A549 (cell line): ENCODE measurements at regions not wholly inside any gene's neighbourhood (a gene's known extent, or its start where the extent isn't known, plus 50 kb on each side); places are given as distances from the start of the nearest gene placed in this dataset.

Source experiments
- ATAC-seq, 2 experiments: fragments of 200-7000 bp in 1 of 2; fragments of >200 bp in 1 of 2; cut with Nextera tagmentation in 1 of 2; cut with Tn5 transposase in 1 of 2; 3 replicates each; pipeline versions ENCODE4 v1.8.0 to v1.9.1; 2018 to 2020; ENCODE audit warnings: mild to moderate bottlenecking in 1 of 2, moderate library complexity in 1 of 2
- CTCF ChIA-PET: fragments of 300-600 bp; sonication (Branson Sonifier 250); formaldehyde crosslinking; extraction: SDS; loops from one replicate; lab custom pipeline; 2021; ENCODE audit warnings: antibody characterized with exemption, inconsistent platforms; lab: Yijun Ruan, JAX
- POLR2A ChIA-PET: fragments of 350-600 bp; formaldehyde crosslinking; extraction: SDS; loops from one replicate; lab custom pipeline; 2021; ENCODE audit warnings: antibody characterized with exemption, inconsistent platforms; lab: Yijun Ruan, JAX
- DNase-seq, 2 experiments: peaks; one replicate each; pipeline versions ENCODE4 v3.0.0 to v3.0.0-alpha.2; 2011 to 2016; ENCODE audit warnings: low read depth in 1 of 2, low spot score in 1 of 2
- FAIRE-seq: peaks from 2 replicates; lab custom pipeline; 2011; peaks lifted over from hg19 to GRCh38; lab: Jason Lieb, UNC
- H3K27ac ChIP-seq, 2 experiments: fragments of >200 bp; sonication (Bioruptor Twin); formaldehyde crosslinking; 3 replicates each; pipeline ENCODE4 v1.5.1; 2016 to 2017
- H3K4me1 ChIP-seq: fragments of >200 bp; sonication (Bioruptor Twin); formaldehyde crosslinking; 3 replicates; pipeline ENCODE4 v1.6.1; 2016
- H3K4me2 ChIP-seq: fragments of >200 bp; sonication (Bioruptor Twin); formaldehyde crosslinking; 3 replicates; pipeline ENCODE4 v1.6.1; 2016
- H3K4me3 ChIP-seq: fragments of >200 bp; sonication (Bioruptor Twin); formaldehyde crosslinking; 3 replicates; pipeline ENCODE4 v1.5.1; 2016
- H3K9me3 ChIP-seq: fragments of >200 bp; sonication (Bioruptor Twin); formaldehyde crosslinking; 3 replicates; pipeline ENCODE4 v1.6.1; 2016
- ATOH8 ChIP-seq: fragments of 250-450 bp; sonication (Bioruptor Pico); IDR thresholded peaks from 2 replicates; pipeline ENCODE4 v1.5.0; 2020; ENCODE audit warnings: low read depth, mild to moderate bottlenecking, moderate library complexity
- BHLHE40 ChIP-seq: IDR thresholded peaks from 2 replicates; pipeline ENCODE4 v1.6.1; 2012; ENCODE audit warnings: low read depth, low read length, inconsistent platforms
- CBX8 ChIP-seq: fragments of 200-600 bp; sonication (generic); IDR thresholded peaks from 2 replicates; pipeline ENCODE4 v1.6.1; 2016
- CEBPB ChIP-seq, 2 experiments: fragments of >200 bp in 1 of 2; sonication (Bioruptor Twin) in 1 of 2; formaldehyde crosslinking in 1 of 2; IDR thresholded peaks; 2 replicates each; pipeline ENCODE4 v1.6.1; 2012 to 2016
- CHD2 ChIP-seq: fragments of 150-350 bp; IDR thresholded peaks from 2 replicates; pipeline ENCODE4 v1.6.1; 2014; ENCODE audit warnings: low read length; ENCODE audit not compliant: partially characterized antibody
- CHD4 ChIP-seq: fragments of 200-600 bp; sonication (generic); IDR thresholded peaks from 2 replicates; pipeline ENCODE4 v1.6.1; 2016; ENCODE audit warnings: antibody characterized with exemption, mild to moderate bottlenecking, borderline replicate concordance
- E2F6 ChIP-seq: IDR thresholded peaks from 2 replicates; pipeline ENCODE4 v1.6.1; 2012; ENCODE audit warnings: low read depth, borderline replicate concordance
- ESRRA ChIP-seq: fragments of 150-350 bp; IDR thresholded peaks from 2 replicates; pipeline ENCODE4 v1.6.1; 2014; ENCODE audit warnings: mild to moderate bottlenecking, low read length, borderline replicate concordance
- GATA3 ChIP-seq: IDR thresholded peaks from 2 replicates; pipeline ENCODE4 v1.6.1; 2012; ENCODE audit warnings: borderline replicate concordance
- HEYL ChIP-seq: fragments of 250-450 bp; sonication (Bioruptor Pico); IDR thresholded peaks from 2 replicates; pipeline ENCODE4 v1.8.0; 2021; ENCODE audit warnings: mild to moderate bottlenecking, moderate library complexity
- HOXA7 ChIP-seq: fragments of 250-450 bp; sonication (Bioruptor Pico); IDR thresholded peaks from 2 replicates; pipeline ENCODE4 v1.5.0; 2020; ENCODE audit warnings: mild to moderate bottlenecking, moderate library complexity
- HOXB5 ChIP-seq: fragments of 250-450 bp; sonication (Bioruptor Pico); IDR thresholded peaks from 2 replicates; pipeline ENCODE4 v1.5.0; 2020; ENCODE audit warnings: mild to moderate bottlenecking, moderate library complexity
- KDM5A ChIP-seq: fragments of 200-600 bp; sonication (generic); IDR thresholded peaks from 2 replicates; pipeline ENCODE4 v1.6.1; 2016; ENCODE audit warnings: antibody characterized with exemption, mild to moderate bottlenecking
- MAFK ChIP-seq: fragments of 450-650 bp; IDR thresholded peaks from 2 replicates; pipeline ENCODE4 v1.6.1; 2014; ENCODE audit not compliant: partially characterized antibody
- MAZ ChIP-seq: fragments of 150-350 bp; IDR thresholded peaks from 2 replicates; pipeline ENCODE4 v1.6.1; 2014; ENCODE audit warnings: antibody characterized with exemption, low read depth, low read length, borderline replicate concordance
- MYC ChIP-seq: IDR thresholded peaks from 2 replicates; pipeline ENCODE4 v1.6.1; 2012; ENCODE audit warnings: mild to moderate bottlenecking, inconsistent platforms, low read length, improper control_type of control experiment, borderline replicate concordance
- NFE2L2 ChIP-seq: fragments of 150-350 bp; conservative IDR thresholded peaks from 2 replicates; pipeline ENCODE4 v1.6.1; 2014; ENCODE audit warnings: low read length
- NPAS2 ChIP-seq: fragments of 250-450 bp; sonication (Bioruptor Pico); IDR thresholded peaks from 2 replicates; pipeline ENCODE4 v1.8.0; 2022; ENCODE audit warnings: mild to moderate bottlenecking, moderate library complexity, borderline replicate concordance
- PBX3 ChIP-seq: IDR thresholded peaks from 2 replicates; pipeline ENCODE4 v1.6.1; 2012
- RARB ChIP-seq: fragments of 250-450 bp; sonication (Bioruptor Pico); IDR thresholded peaks from 2 replicates; pipeline ENCODE4 v1.8.0; 2021; ENCODE audit warnings: mild to moderate bottlenecking, moderate library complexity
- RNF2 ChIP-seq: fragments of 200-600 bp; sonication (generic); IDR thresholded peaks from 2 replicates; pipeline ENCODE4 v1.6.1; 2016; ENCODE audit warnings: low read depth, mild to moderate bottlenecking, antibody characterized with exemption, moderate library complexity, borderline replicate concordance
- SREBF2 ChIP-seq: fragments of 450-650 bp; IDR thresholded peaks from 2 replicates; pipeline ENCODE4 v1.6.1; 2014; ENCODE audit warnings: mild to moderate bottlenecking, moderate library complexity
- TFCP2L1 ChIP-seq: fragments of 250-450 bp; sonication (Bioruptor Pico); IDR thresholded peaks from 2 replicates; pipeline ENCODE4 v1.5.0; 2021; ENCODE audit warnings: mild to moderate bottlenecking
- ZC3H11A ChIP-seq: fragments of 450-650 bp; IDR thresholded peaks from 2 replicates; pipeline ENCODE4 v1.6.1; 2014; ENCODE audit warnings: antibody characterized with exemption, mild to moderate bottlenecking
- WGBS: methylation state at CpG from one replicate; pipeline ENCODE4 v1.1.6; 2017; ENCODE audit errors: missing lambda C conversion rate; 5-methylcytosine and 5-hydroxymethylcytosine counted together
- TF ChIP-seq, protein P1 (sequence below): fragments of >200 bp; sonication (Bioruptor Twin); formaldehyde crosslinking; IDR thresholded peaks from 3 replicates; pipeline ENCODE4 v1.6.1; 2016

GRCh38 chr18:1965016-1965415 is 606.3 kb downstream of the METTL4 start:
- ATAC-seq (no peak), FAIRE-seq (no peak), DNase-seq (no peak)
- Histone ChIP-seq H3K4me3 (no peak overlapping the region), H3K4me1 (no peaks in the 10 kb centered on the region), H3K4me2 (no peak overlapping the region), H3K27ac (no peak overlapping the region), H3K9me3 (no peaks in the 10 kb centered on the region)
- 7% methylated on average over 2 of the region's 2 CpGs for WGBS
- ChIA-PET POLR2A (no interaction called here), CTCF (no interaction called here)
- TF ChIP-seq ATOH8 (no peak), CHD2 (no peak), ZC3H11A (no peak), ESRRA (no peak), RARB (no peak), HOXB5 (CRISPR knock-in tag) (no peak), E2F6 (no peak), KDM5A (no peak), BHLHE40 (no peak), SREBF2 (no peak), HOXA7 (CRISPR knock-in tag) (no peak), CHD4 (no peak), GATA3 (no peak), CEBPB (IDR thresholded peaks at IDR 0.05) (no peak), TFCP2L1 (CRISPR knock-in tag) (no peak), RNF2 (no peak)
- TF ChIP-seq, protein P1, sequence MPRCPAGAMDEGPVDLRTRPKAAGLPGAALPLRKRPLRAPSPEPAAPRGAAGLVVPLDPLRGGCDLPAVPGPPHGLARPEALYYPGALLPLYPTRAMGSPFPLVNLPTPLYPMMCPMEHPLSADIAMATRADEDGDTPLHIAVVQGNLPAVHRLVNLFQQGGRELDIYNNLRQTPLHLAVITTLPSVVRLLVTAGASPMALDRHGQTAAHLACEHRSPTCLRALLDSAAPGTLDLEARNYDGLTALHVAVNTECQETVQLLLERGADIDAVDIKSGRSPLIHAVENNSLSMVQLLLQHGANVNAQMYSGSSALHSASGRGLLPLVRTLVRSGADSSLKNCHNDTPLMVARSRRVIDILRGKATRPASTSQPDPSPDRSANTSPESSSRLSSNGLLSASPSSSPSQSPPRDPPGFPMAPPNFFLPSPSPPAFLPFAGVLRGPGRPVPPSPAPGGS = no peak

- TF ChIP-seq KDM5A (no peak), NPAS2 (CRISPR knock-in tag) (no peak), HEYL (CRISPR knock-in tag) (no peak), BHLHE40 (no peak), PBX3 (no peak), NFE2L2 (no peak), CBX8 (no peak), MYC (no peak), RNF2 (no peak), MAFK (no peak), MAZ (no peak)
- no peak for FAIRE-seq
- Histone ChIP-seq H3K27ac (no peak overlapping the region), H3K4me2 (no peak overlapping the region), H3K4me1 (no peaks in the 10 kb centered on the region), H3K9me3 (no peaks in the 10 kb centered on the region), H3K4me3 (no peak overlapping the region)
- CTCF ChIA-PET = no interaction called here
- no peak for DNase-seq
- POLR2A ChIA-PET = no interaction called here
- WGBS = 53% methylated on average over 2 of the region's 2 CpGs
- no peak for ATAC-seq
These were observed 605.8 kb downstream of the METTL4 start for GRCh38 chr18:1965541-1965940.
